ENCODE measurements at regions not wholly inside any gene's neighbourhood (a gene's known extent, or its start where the extent isn't known, plus 50 kb on each side); places are given as distances from the start of the nearest gene placed in this dataset.

DNA sequence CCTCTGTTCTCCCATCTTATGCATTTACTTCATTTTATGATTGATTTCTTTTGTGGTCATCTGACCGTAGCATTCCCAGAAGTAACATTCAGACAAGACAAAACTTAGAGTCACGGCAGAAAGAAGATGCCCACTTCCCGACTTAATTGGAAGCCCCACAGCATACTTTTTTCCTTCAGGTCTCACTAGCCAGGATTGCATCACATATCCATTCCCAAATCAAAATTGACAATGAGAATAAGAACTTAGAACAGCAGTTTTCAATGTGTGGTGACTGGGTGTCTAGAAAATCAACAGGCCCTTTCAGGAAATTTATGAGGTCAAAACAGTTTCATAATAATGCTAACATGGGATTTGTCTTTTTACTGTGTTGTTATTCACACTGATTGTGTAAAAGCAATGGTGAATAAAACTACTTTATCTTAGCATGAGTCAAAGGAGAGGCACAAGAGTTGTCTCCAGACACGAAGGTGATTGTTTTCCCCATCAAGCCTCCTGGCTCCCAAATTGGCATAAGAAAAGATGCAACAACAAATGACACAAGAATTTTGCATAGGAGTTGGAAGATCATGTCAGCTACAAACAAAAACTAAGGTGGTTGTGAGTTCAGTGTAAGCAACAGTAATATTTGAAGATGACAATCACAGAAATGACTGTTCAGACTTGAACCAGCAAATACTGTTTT lies 493.9 kb downstream of the HTR7 start:
- intact Hi-C loops (cut with DNase I): no loop called here
- 67 to 72% (median 70%) methylated on average over 4 of the region's 4 CpGs for WGBS, 3 donors
- no peak overlapping the region for H3K27ac ChIP-seq

DNA sequence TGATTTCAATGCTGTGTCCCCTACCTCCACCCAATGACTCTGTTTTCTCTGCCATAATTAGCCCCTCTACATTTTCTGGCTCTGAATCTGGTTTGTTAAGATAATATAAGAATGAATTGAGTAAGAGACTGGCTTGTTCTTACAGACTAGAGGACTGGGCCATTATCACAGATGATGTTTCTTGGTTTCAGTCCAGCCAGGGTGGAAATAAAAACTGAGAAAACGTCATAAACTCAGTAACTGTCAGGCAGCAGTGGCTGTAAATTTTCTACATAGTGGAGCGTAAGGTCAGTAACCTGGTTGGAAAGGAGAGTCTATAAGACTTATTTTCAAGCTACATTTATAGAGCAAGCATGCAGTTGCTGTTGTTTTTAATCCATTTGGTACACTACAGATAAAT lies 485.4 kb downstream of the HTR7 start:
- no peaks in the 10 kb centered on the region for H3K36me3 ChIP-seq (ENCODE audit: insufficient read depth in 1 of 2, low read depth in 1 of 2)
- no peak overlapping the region for H3K4me3 ChIP-seq
- WGBS, 3 donors: 45 to 50% (median 48%) methylated on average over 2 of the region's 2 CpGs
- intact Hi-C loops (cut with DNase I): no loop called here
- no peaks in the 10 kb centered on the region for H3K27me3 ChIP-seq (ENCODE audit: insufficient read depth in 3 of 3, low read length in 2 of 3)
- no peak overlapping the region for H3K27ac ChIP-seq
- H3K4me1 ChIP-seq: no peaks in the 10 kb centered on the region
- no peaks in the 10 kb centered on the region for H3K9me3 ChIP-seq
- no peak for ATAC-seq
- TF ChIP-seq, protein P1, sequence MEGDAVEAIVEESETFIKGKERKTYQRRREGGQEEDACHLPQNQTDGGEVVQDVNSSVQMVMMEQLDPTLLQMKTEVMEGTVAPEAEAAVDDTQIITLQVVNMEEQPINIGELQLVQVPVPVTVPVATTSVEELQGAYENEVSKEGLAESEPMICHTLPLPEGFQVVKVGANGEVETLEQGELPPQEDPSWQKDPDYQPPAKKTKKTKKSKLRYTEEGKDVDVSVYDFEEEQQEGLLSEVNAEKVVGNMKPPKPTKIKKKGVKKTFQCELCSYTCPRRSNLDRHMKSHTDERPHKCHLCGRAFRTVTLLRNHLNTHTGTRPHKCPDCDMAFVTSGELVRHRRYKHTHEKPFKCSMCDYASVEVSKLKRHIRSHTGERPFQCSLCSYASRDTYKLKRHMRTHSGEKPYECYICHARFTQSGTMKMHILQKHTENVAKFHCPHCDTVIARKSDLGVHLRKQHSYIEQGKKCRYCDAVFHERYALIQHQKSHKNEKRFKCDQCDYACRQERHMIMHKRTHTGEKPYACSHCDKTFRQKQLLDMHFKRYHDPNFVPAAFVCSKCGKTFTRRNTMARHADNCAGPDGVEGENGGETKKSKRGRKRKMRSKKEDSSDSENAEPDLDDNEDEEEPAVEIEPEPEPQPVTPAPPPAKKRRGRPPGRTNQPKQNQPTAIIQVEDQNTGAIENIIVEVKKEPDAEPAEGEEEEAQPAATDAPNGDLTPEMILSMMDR (IDR thresholded peaks at IDR 0.05): no peak
- DNase-seq: no peak

More for the DNA sequence above, 493.9 kb downstream of the HTR7 start:
- ATAC-seq: no peak
- no peak for DNase-seq
- Histone ChIP-seq H3K36me3 (ENCODE audit: insufficient read depth in 1 of 2, low read depth in 1 of 2) (no peaks in the 10 kb centered on the region), H3K27me3 (ENCODE audit: insufficient read depth in 3 of 3, low read length in 2 of 3) (no peaks in the 10 kb centered on the region), H3K4me3 (no peak overlapping the region), H3K9me3 (no peaks in the 10 kb centered on the region), H3K4me1 (no peaks in the 10 kb centered on the region)
- TF ChIP-seq, protein P1 (IDR thresholded peaks at IDR 0.05): no peak

DNA sequence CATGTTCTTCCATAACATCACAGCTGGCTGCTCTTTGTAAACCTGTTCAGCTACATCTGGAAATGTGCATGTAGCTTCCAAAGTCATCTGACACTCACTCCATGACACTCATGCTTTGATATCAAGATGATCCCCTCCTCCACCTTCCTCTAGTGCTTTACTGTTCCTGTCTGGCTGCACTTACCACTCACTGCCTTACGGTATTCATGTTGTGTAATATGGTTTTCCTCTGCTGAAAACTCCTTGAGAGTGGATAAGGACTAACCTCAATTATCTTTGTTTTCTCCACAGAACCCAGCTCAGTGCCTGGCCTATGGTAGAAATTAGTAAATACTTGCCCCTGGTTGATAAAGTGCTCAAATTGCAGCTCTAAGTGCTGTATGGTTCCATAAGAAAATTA lies 483.9 kb downstream of the HTR7 start:
- Histone ChIP-seq H3K4me3 (no peak overlapping the region), H3K4me1 (no peaks in the 10 kb centered on the region), H3K27me3 (ENCODE audit: insufficient read depth in 3 of 3, low read length in 2 of 3) (no peaks in the 10 kb centered on the region), H3K9me3 (no peaks in the 10 kb centered on the region), H3K36me3 (ENCODE audit: insufficient read depth in 1 of 2, low read depth in 1 of 2) (no peaks in the 10 kb centered on the region), H3K27ac (no peak overlapping the region)
- TF ChIP-seq, protein P1 (IDR thresholded peaks at IDR 0.05): no peak
- intact Hi-C loops (cut with DNase I): no loop called here
- 67 to 76% (median 73%) methylated on average over 1 of the region's 1 CpG for WGBS, 3 donors
- DNase-seq: no peak
- ATAC-seq: no peak

DNA sequence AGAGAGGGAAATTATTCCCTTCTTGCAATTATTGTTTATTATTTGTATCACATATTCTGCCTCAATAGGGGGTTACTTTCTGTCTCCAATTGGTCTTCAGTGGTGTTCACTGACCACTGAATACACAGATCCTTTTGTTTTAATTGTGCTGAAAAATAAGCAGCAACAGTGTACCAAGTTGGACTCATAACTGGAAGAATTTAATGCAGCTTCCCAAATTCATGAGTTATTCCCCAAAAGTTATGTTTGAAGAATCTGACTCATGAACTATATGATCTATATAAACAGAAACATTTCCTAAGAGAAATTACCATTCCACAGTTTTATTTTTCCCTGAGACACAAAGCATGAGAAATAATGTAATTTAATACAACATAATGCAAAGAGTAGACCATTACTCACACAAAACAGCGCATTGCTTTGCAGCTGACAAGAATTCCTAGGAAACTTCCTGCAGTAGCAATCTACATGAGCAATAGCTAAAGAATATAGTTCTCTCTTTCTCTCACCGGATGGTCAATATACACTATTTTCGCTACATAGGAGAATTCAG lies 479.2 kb downstream of the HTR7 start:
- DNase-seq (no peak), ATAC-seq (no peak)
- H3K4me1 ChIP-seq: no peaks in the 10 kb centered on the region
- no peaks in the 10 kb centered on the region for H3K27me3 ChIP-seq (ENCODE audit: insufficient read depth in 3 of 3, low read length in 2 of 3)
- intact Hi-C loops (cut with DNase I): no loop called here
- H3K27ac ChIP-seq: no peak overlapping the region
- WGBS, 3 donors: 59 to 67% (median 63%) methylated on average over 3 of the region's 3 CpGs
- H3K4me3 ChIP-seq: no peak overlapping the region
- TF ChIP-seq, protein P1 (IDR thresholded peaks at IDR 0.05): no peak
- H3K9me3 ChIP-seq: no peaks in the 10 kb centered on the region
- no peaks in the 10 kb centered on the region for H3K36me3 ChIP-seq (ENCODE audit: insufficient read depth in 1 of 2, low read depth in 1 of 2)

DNA sequence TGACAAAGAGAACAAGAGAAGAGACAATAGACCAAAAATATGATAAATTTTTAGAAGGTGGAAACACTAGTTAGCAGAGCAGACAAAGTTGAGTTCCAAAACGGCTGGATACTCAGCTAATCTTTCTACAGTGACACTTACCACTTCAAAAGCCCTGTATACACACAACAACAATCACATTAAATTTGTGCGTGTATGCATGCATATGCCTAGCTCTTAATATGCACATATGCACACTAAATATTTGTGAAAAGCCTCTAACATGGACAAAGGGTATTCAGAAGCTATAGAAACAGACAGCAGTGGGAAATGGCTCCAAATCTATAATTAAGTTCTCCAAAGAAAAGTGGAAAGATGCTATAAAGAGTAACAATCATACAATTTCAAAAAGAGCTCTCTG lies 476.4 kb downstream of the HTR7 start:
- DNase-seq (no peak), ATAC-seq (no peak)
- H3K9me3 ChIP-seq: no peaks in the 10 kb centered on the region
- intact Hi-C loops (cut with DNase I): no loop called here
- H3K36me3 ChIP-seq (ENCODE audit: insufficient read depth in 1 of 2, low read depth in 1 of 2): no peaks in the 10 kb centered on the region
- no peaks in the 10 kb centered on the region for H3K27me3 ChIP-seq (ENCODE audit: insufficient read depth in 3 of 3, low read length in 2 of 3)
- TF ChIP-seq, protein P1 (IDR thresholded peaks at IDR 0.05): no peak
- no peak overlapping the region for H3K27ac ChIP-seq
- WGBS, 3 donors: 45 to 53% (median 48%) methylated on average over 2 of the region's 2 CpGs
- no peaks in the 10 kb centered on the region for H3K4me1 ChIP-seq
- no peak overlapping the region for H3K4me3 ChIP-seq
